Retinal pigment epithelial cell (primary cell): ENCODE measurements at regions not wholly inside any gene's neighbourhood (a gene's known extent, or its start where the extent isn't known, plus 50 kb on each side); places are given as distances from the start of the nearest gene placed in this dataset.

Experiments
- DNase-seq: peaks from one replicate; pipeline ENCODE4 v3.0.0-alpha.2; 2010; ENCODE audit warnings: low read depth
- H3K4me3 ChIP-seq: 2 replicates; pipeline ENCODE4 v1.5.1; 2011; ENCODE audit warnings: mild to moderate bottlenecking, low read length, control low read depth, moderate library complexity
- CTCF ChIP-seq: conservative IDR thresholded peaks from 2 replicates; pipeline ENCODE4 v1.5.1; 2011; ENCODE audit warnings: low read depth, low read length, control low read depth, inconsistent platforms

GRCh38 chr10:120684226-120684625, 166.9 kb upstream of the WDR11 start:
- H3K4me3 ChIP-seq: no peak overlapping the region
- no peak for DNase-seq
- no peak for TF ChIP-seq CTCF

- TF ChIP-seq CTCF: no peak
- no peak overlapping the region for H3K4me3 ChIP-seq
- DNase-seq: no peak
These were observed 166.0 kb upstream of the WDR11 start for GRCh38 chr10:120685136-120685535.

GRCh38 chr10:120688928-120689327, 162.2 kb upstream of the WDR11 start:
- H3K4me3 ChIP-seq: no peak overlapping the region
- DNase-seq: no peak
- no peak for TF ChIP-seq CTCF

- no peak for DNase-seq
- no peak for TF ChIP-seq CTCF
- H3K4me3 ChIP-seq: no peak overlapping the region
These were observed 161.2 kb upstream of the WDR11 start for GRCh38 chr10:120689777-120690529.

GRCh38 chr10:120691625-120692024, 159.5 kb upstream of the WDR11 start:
- no peak overlapping the region for H3K4me3 ChIP-seq
- DNase-seq: no peak
- no peak for TF ChIP-seq CTCF

GRCh38 chr10:120700426-120700825, 150.7 kb upstream of the WDR11 start:
- H3K4me3 ChIP-seq: no peak overlapping the region
- no peak for TF ChIP-seq CTCF
- no peak for DNase-seq

- TF ChIP-seq CTCF: no peak
- H3K4me3 ChIP-seq: no peak overlapping the region
- no peak for DNase-seq
These were observed 149.8 kb upstream of the WDR11 start for GRCh38 chr10:120701381-120701780.
